Stimulated activated naive CD8-positive, alpha-beta T cell treated with anti-CD3 and anti-CD28 coated beads, Interleukin-15, Interleukin-2, amounts not matched to agents 100 ng/mL and 50 ng/mL, for 24 hours (primary cell): ENCODE measurements at regions not wholly inside any gene's neighbourhood (a gene's known extent, or its start where the extent isn't known, plus 50 kb on each side); places are given as distances from the start of the nearest gene placed in this dataset.

Experiments
- H3K27ac Mint-ChIP-seq: one replicate; pipeline ENCODE4 v1.8.0; 2021; ENCODE audit warnings: mild to moderate bottlenecking, mixed read lengths
- H3K27me3 Mint-ChIP-seq: one replicate; pipeline ENCODE4 v1.8.0; 2021; ENCODE audit warnings: mixed read lengths
- H3K36me3 Mint-ChIP-seq: one replicate; pipeline ENCODE4 v1.8.0; 2021; ENCODE audit warnings: low read depth, mixed read lengths
- H3K4me1 Mint-ChIP-seq: one replicate; pipeline ENCODE4 v1.8.0; 2021; ENCODE audit warnings: low read depth, mixed read lengths
- H3K4me3 Mint-ChIP-seq: one replicate; pipeline ENCODE4 v1.8.0; 2021; ENCODE audit warnings: mild to moderate bottlenecking, mixed read lengths
- H3K9me3 Mint-ChIP-seq: one replicate; pipeline ENCODE4 v1.8.0; 2021; ENCODE audit warnings: mixed read lengths

DNA sequence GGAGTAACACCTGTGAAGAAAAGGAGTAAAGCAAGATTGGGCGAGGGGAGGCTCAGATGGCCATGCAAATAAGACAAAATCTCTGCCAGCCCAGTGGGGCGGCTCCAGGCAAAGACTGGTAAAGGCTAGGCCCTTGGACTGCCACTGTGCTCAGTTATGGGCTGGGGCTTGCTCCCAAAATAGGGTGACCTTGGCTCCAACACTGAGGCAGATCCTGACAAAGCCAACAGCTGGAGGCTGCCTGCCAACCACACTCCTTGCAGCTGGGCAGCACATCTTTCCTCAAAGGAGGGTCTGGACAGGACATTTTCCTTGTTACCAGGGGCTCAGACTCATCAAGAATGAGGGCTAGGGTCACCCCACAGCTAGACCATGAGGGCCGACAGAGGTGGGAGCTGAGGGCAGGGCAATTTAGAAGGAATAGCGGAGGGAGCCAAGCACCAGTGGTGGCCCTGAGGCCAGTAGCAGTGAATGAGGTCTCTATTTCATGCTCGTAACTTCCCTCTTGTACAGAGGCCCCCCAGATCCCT lies 86.1 kb downstream of the CHRD start:
- H3K9me3 Mint-ChIP-seq: no peaks in the 10 kb centered on the region
- H3K27ac Mint-ChIP-seq: no peak overlapping the region
- peaks cover 10% of the 10 kb centered on the region for H3K4me1 Mint-ChIP-seq
- peaks cover 12% of the 10 kb centered on the region for H3K27me3 Mint-ChIP-seq
- no peak overlapping the region for H3K4me3 Mint-ChIP-seq
- H3K36me3 Mint-ChIP-seq: no peaks in the 10 kb centered on the region

GRCh38 chr3:184466413-184466960 lies 86.6 kb downstream of the CHRD start:
- no peak overlapping the region for H3K27ac Mint-ChIP-seq
- H3K4me3 Mint-ChIP-seq: no peak overlapping the region
- peaks cover 15% of the 10 kb centered on the region for H3K4me1 Mint-ChIP-seq
- H3K27me3 Mint-ChIP-seq: peaks cover 12% of the 10 kb centered on the region
- H3K9me3 Mint-ChIP-seq: no peaks in the 10 kb centered on the region
- H3K36me3 Mint-ChIP-seq: no peaks in the 10 kb centered on the region

DNA sequence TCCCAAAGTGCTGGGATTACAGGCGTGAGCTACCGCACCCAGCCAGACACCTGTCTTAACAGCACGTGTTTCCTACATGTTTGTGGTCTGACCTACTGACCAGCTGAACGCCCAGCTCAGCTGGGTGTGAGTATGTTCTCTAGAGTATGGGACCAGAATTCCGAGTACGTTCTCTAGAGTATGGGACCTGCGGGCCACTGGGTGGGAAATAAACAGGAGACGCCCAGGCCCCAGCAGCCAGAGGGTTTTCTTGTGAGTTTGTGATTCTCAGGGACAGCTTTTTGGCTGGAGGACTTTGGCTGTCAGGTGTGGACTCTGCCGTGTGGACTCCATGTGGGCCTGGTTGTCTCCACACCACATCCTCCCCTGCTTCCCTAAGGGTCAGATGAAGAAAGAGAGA lies 87.3 kb downstream of the CHRD start:
- Mint-ChIP-seq H3K27ac (no peak overlapping the region), H3K27me3 (peaks cover 16% of the 10 kb centered on the region), H3K9me3 (no peaks in the 10 kb centered on the region), H3K36me3 (no peaks in the 10 kb centered on the region), H3K4me1 (peaks cover 22% of the 10 kb centered on the region), H3K4me3 (no peak overlapping the region)

DNA sequence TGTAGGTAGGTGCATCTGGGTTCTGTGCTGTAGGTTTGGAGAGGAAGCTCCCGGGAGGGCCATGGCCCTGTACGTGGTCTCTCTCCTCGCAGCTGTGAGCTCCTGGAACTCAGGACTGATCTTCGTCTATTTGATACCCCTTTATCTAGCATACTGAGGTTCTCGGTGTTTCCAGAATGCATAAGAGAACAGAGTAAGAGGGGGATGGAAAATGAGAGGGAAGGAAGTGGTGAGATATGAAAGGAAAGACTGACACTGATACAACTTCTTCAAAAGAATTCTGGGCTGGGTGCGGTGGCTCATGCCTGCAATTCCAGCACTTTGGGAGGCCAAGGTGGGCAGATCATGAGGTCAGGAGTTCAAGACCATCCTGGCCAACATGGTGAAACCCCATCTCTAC lies 90.7 kb downstream of the CHRD start:
- Mint-ChIP-seq H3K36me3 (no peaks in the 10 kb centered on the region), H3K9me3 (no peaks in the 10 kb centered on the region), H3K27ac (peak overlapping the region; percentile 54)

GRCh38 chr3:184471439-184471838 lies 90.1 kb upstream of the EPHB3 start:
- no peak overlapping the region for H3K4me3 Mint-ChIP-seq
- peaks cover 31% of the 10 kb centered on the region for H3K4me1 Mint-ChIP-seq
- no peaks in the 10 kb centered on the region for H3K36me3 Mint-ChIP-seq
- H3K27ac Mint-ChIP-seq: no peak overlapping the region
- no peaks in the 10 kb centered on the region for H3K9me3 Mint-ChIP-seq
- H3K27me3 Mint-ChIP-seq: peaks cover 41% of the 10 kb centered on the region

More for the DNA sequence above, 90.7 kb downstream of the CHRD start:
- Mint-ChIP-seq H3K4me3 (no peak overlapping the region), H3K4me1 (peaks cover 33% of the 10 kb centered on the region), H3K27me3 (peaks cover 32% of the 10 kb centered on the region)

- Mint-ChIP-seq H3K27ac (no peak overlapping the region), H3K36me3 (no peaks in the 10 kb centered on the region), H3K9me3 (no peaks in the 10 kb centered on the region), H3K4me1 (peaks cover 28% of the 10 kb centered on the region), H3K4me3 (no peak overlapping the region), H3K27me3 (peaks cover 44% of the 10 kb centered on the region)
Measured at GRCh38 chr3:184472723-184473428, 88.7 kb upstream of the EPHB3 start.

DNA sequence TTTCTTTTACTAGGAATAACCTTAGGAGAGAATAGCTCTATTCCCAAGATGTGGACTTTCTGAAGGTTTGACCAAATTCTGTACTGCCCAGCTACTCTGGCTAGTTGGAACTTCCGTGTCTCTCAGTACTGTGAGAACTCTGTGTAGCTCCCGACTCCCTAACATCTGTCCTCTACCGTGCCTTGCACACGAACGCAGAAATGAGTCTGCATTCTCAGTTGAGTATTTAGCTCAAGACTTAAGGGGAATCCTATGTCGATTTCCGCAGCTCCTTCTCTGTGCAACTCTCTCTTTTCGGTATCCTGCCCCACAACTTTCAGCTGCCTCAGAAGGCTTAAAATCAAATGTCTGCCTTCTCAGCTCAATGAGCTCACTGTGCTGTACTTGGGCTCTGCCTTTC lies 86.7 kb upstream of the EPHB3 start:
- Mint-ChIP-seq H3K27ac (no peak overlapping the region), H3K36me3 (no peaks in the 10 kb centered on the region), H3K27me3 (peaks cover 45% of the 10 kb centered on the region), H3K9me3 (no peaks in the 10 kb centered on the region), H3K4me3 (no peak overlapping the region), H3K4me1 (peaks cover 28% of the 10 kb centered on the region)

- Mint-ChIP-seq H3K4me3 (no peak overlapping the region), H3K27ac (no peak overlapping the region), H3K27me3 (peaks cover 48% of the 10 kb centered on the region), H3K9me3 (no peaks in the 10 kb centered on the region), H3K4me1 (peaks cover 6% of the 10 kb centered on the region), H3K36me3 (no peaks in the 10 kb centered on the region)
Measured at GRCh38 chr3:184477940-184478339, 83.6 kb upstream of the EPHB3 start.

GRCh38 chr3:184479426-184480126 lies 82.0 kb upstream of the EPHB3 start:
- H3K4me1 Mint-ChIP-seq: no peaks in the 10 kb centered on the region
- no peak overlapping the region for H3K4me3 Mint-ChIP-seq

DNA sequence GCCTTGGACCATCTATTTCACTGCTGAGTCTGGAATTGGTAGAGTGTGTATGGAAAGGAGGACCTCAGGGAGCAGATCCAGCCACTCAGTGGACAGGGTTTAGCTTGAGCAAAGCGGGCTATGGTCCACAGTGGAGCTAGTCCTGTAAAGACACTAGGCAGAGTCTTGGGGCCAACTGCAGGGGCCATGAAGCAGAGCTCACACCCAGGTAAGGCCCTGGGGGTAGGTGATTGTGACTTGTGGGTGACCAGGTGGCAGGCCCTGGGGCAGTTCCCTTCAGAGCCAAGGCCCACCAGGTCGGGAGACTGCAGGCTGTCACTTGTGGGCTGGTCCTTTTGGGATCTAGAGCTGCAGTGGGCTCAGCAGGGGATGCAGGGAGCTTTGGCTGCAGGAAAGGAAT lies 80.8 kb upstream of the EPHB3 start:
- no peak overlapping the region for H3K27ac Mint-ChIP-seq
- no peaks in the 10 kb centered on the region for H3K36me3 Mint-ChIP-seq
- peaks cover 25% of the 10 kb centered on the region for H3K27me3 Mint-ChIP-seq
- no peak overlapping the region for H3K4me3 Mint-ChIP-seq
- H3K4me1 Mint-ChIP-seq: no peaks in the 10 kb centered on the region
- no peaks in the 10 kb centered on the region for H3K9me3 Mint-ChIP-seq

More at GRCh38 chr3:184479426-184480126, 82.0 kb upstream of the EPHB3 start:
- H3K27me3 Mint-ChIP-seq: peaks cover 35% of the 10 kb centered on the region
- H3K36me3 Mint-ChIP-seq: no peaks in the 10 kb centered on the region
- no peaks in the 10 kb centered on the region for H3K9me3 Mint-ChIP-seq
- H3K27ac Mint-ChIP-seq: no peak overlapping the region

DNA sequence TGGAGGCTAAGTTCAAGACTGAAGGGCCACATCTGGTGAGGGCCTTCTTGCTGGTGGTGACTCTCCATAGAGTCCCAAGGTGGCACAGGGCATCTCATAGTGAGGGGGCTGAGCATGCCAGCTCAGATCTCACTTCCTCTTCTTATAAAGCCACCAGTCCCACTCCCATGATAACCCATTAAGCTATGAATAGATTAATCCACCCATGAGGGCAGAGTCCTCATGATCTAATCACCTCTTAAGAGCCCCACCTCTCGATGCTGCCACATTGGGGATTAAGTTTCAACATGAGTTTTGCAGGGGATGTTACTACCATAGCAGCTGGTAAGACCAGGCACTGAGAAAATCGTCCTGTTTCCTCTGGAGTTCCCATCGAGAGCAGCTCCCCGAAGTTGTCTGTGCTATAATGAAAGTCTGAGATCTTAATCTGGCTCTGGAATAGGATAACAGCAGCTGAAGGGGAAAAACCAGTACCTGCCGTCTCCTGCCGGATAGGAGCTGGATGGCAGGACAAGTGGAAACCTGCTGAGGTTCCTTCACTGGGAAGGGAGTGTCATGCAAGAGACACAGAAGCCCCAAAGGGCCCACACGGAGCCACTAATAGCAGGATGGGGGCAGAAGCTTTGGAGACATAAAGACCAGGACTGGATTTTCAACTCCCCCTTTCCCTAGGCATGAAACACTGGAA lies 79.5 kb upstream of the EPHB3 start:
- H3K4me3 Mint-ChIP-seq: no peak overlapping the region

DNA sequence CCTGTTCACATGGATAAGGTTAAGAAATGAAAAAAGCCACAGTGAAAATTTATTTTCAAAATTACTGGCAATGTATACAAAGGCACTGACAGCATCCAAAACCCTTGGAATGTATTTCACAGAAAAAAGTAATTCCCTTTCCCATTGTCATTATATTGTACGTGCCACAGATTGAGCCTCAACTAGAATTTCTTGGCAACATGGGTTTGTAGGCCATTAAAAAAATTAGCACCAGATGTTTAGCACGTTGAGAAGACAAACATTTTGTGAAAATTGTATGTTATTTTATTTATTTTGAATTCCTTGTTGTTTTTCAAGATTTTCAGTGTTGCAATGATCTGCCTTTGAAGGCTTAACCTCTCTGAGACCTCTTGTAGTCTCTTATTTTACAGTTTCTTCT lies 76.3 kb upstream of the EPHB3 start:
- Mint-ChIP-seq H3K9me3 (no peaks in the 10 kb centered on the region), H3K36me3 (no peaks in the 10 kb centered on the region), H3K4me3 (no peak overlapping the region), H3K4me1 (no peaks in the 10 kb centered on the region), H3K27ac (no peak overlapping the region), H3K27me3 (peaks cover 29% of the 10 kb centered on the region)

More for the DNA sequence above, 79.5 kb upstream of the EPHB3 start:
- no peaks in the 10 kb centered on the region for H3K4me1 Mint-ChIP-seq
- no peaks in the 10 kb centered on the region for H3K36me3 Mint-ChIP-seq
- H3K27me3 Mint-ChIP-seq: peaks cover 19% of the 10 kb centered on the region
- no peaks in the 10 kb centered on the region for H3K9me3 Mint-ChIP-seq
- no peak overlapping the region for H3K27ac Mint-ChIP-seq

- no peak overlapping the region for H3K4me3 Mint-ChIP-seq
- peaks cover 25% of the 10 kb centered on the region for H3K27me3 Mint-ChIP-seq
- no peaks in the 10 kb centered on the region for H3K4me1 Mint-ChIP-seq
- no peak overlapping the region for H3K27ac Mint-ChIP-seq
- no peaks in the 10 kb centered on the region for H3K36me3 Mint-ChIP-seq
- H3K9me3 Mint-ChIP-seq: no peaks in the 10 kb centered on the region
Measured at GRCh38 chr3:184485906-184486305, 75.7 kb upstream of the EPHB3 start.

DNA sequence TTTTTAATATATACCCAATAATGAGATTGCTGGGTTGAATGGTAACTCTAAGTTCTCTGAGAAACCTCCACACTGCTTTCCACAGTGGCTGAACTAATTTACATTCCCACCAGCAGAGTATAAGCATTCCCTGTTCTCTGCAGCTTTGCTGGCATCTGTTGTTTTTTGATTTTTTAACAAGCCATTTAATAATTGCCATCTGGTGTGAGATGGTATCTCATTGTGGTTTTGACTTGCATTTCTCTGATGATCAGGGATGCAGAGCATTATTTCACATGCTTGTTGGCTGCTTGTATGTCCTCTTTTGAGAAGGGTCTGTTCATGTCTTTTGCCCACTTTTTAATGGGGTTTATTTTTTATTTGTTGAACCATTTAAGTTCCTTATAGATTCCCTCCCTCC lies 75.0 kb upstream of the EPHB3 start:
- Mint-ChIP-seq H3K36me3 (no peaks in the 10 kb centered on the region), H3K4me3 (no peak overlapping the region), H3K27me3 (peaks cover 25% of the 10 kb centered on the region), H3K27ac (no peak overlapping the region), H3K9me3 (no peaks in the 10 kb centered on the region), H3K4me1 (no peaks in the 10 kb centered on the region)

DNA sequence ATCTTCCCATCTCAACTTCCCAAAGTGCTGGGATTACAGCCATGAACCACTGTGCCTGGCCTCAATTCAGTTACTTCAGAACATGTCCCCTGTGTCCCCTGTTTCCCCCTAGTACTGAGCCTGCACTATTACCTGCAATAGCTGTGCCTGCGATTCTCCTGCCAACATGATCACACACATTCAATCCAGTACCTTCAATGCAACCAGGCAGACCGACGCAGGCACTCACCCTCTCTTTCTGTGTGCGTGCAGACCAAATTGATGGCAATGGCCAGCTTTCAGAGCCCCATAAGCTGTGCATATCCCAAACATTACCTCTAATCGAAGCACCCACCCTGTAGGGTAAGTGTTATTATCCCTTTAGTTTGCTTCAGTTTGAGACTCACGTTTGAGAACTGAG lies 73.0 kb upstream of the EPHB3 start:
- no peaks in the 10 kb centered on the region for H3K9me3 Mint-ChIP-seq
- peaks cover 33% of the 10 kb centered on the region for H3K27me3 Mint-ChIP-seq
- H3K4me3 Mint-ChIP-seq: no peak overlapping the region
- H3K4me1 Mint-ChIP-seq: peaks cover 4% of the 10 kb centered on the region
- H3K27ac Mint-ChIP-seq: no peak overlapping the region
- no peaks in the 10 kb centered on the region for H3K36me3 Mint-ChIP-seq
